ENCODE measurements at regions not wholly inside any gene's neighbourhood (a gene's known extent, or its start where the extent isn't known, plus 50 kb on each side); places are given as distances from the start of the nearest gene placed in this dataset.

- TF ChIP-seq EZH2 (IDR thresholded peaks at IDR 0.05; ENCODE audit: low read depth, low read length, severe bottlenecking) (no peak), SAP30 (IDR thresholded peaks at IDR 0.05; ENCODE audit: insufficient read depth, insufficient replicate concordance, low read length) (no peak), KDM1A (IDR thresholded peaks at IDR 0.05; ENCODE audit: borderline replicate concordance, low read length) (no peak), MAFK (IDR thresholded peaks at IDR 0.05; ENCODE audit: low read depth, low read length) (no peak)
Observed at GRCh38 chr12:83753205-83753604, 1066.5 kb downstream of the TMTC2 start (continued).

Measured in H1 (cell line).